ENCODE measurements at regions not wholly inside any gene's neighbourhood (a gene's known extent, or its start where the extent isn't known, plus 50 kb on each side); places are given as distances from the start of the nearest gene placed in this dataset.

DNA sequence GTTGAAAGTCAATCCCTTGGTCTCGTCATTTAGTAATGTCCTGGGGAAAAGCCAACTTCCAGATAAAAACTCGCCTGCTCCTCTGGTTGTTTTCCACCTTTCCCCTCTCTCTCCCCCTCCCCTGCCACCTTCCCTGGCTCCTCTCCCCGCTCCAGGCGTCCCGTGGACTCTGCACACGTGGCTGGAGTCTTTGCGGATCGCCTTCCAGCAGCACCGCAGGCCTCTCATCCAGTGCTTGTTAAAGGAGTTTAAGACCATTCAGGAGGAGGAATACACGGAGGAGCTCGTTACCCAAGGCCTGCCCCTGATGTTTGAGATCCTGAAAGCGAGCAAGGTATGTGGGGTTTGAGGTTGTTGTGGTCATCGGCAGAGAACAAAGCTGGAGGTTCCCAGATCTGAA lies 65.8 kb upstream of the PWP1 start:
- H3K27me3 ChIP-seq (ENCODE audit: control insufficient read depth, insufficient read depth, low read length): no peaks in the 10 kb centered on the region
- DNase-seq (ENCODE audit: low read depth in 2 of 2): no peak
- H4K20me1 ChIP-seq (ENCODE audit: control insufficient read depth, extremely low read depth, insufficient read depth, low read length): no peaks in the 10 kb centered on the region
- no peak overlapping the region for H3K4me2 ChIP-seq (ENCODE audit: extremely low read depth, insufficient read depth, low read length)
- H3K27ac ChIP-seq (ENCODE audit: insufficient read depth, low read length): no peak overlapping the region
- H3K4me1 ChIP-seq (ENCODE audit: control insufficient read depth, extremely low read depth, insufficient read depth, low read length): no peaks in the 10 kb centered on the region
- no peaks in the 10 kb centered on the region for H3K9me3 ChIP-seq (ENCODE audit: control insufficient read depth, insufficient read depth, low read depth, low read length)
- no peak overlapping the region for H3K4me3 ChIP-seq (replicated peaks in 1 of 4; ENCODE audit: control extremely low read depth in 1 of 4, insufficient read depth in 1 of 4, low read depth in 3 of 4, low read length in 4 of 4)
- H3K79me2 ChIP-seq (ENCODE audit: control insufficient read depth, insufficient read depth, low read length): no peaks in the 10 kb centered on the region
- H2AFZ ChIP-seq (ENCODE audit: low read length): no peak overlapping the region
- no peak for TF ChIP-seq EZH2 (IDR thresholded peaks at IDR 0.05; ENCODE audit: low read length, missing control alignments)
- TF ChIP-seq, protein P1, sequence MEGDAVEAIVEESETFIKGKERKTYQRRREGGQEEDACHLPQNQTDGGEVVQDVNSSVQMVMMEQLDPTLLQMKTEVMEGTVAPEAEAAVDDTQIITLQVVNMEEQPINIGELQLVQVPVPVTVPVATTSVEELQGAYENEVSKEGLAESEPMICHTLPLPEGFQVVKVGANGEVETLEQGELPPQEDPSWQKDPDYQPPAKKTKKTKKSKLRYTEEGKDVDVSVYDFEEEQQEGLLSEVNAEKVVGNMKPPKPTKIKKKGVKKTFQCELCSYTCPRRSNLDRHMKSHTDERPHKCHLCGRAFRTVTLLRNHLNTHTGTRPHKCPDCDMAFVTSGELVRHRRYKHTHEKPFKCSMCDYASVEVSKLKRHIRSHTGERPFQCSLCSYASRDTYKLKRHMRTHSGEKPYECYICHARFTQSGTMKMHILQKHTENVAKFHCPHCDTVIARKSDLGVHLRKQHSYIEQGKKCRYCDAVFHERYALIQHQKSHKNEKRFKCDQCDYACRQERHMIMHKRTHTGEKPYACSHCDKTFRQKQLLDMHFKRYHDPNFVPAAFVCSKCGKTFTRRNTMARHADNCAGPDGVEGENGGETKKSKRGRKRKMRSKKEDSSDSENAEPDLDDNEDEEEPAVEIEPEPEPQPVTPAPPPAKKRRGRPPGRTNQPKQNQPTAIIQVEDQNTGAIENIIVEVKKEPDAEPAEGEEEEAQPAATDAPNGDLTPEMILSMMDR (conservative IDR thresholded peaks at IDR 0.05 in 1 of 2, IDR thresholded peaks at IDR 0.05 in 1 of 2; ENCODE audit: low read depth in 1 of 2, low read length in 2 of 2): no peak
- no peaks in the 10 kb centered on the region for H3K36me3 ChIP-seq (ENCODE audit: control insufficient read depth, insufficient read depth, low read length)
- H3K9ac ChIP-seq (ENCODE audit: insufficient read depth, low read length): no peak overlapping the region

DNA sequence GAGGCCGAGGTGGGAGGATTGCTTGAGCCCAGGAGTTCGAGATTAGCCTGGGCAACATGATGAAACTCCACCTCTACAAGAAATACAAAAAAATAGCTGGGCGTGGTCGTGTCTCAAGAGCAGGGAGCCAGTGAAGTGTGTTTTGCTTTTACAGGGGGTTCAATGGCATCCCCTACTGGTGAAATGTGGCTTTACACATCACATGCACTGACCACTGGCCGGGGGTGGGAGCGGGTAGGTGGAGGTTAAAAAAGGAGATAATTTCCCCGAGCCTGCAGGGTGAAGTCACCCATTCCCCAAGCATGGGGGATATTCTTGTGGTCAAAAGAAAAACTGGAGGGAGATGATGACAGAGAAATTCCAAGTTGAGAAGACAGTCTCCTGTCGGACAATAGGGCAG lies 63.6 kb upstream of the PWP1 start:
- Histone ChIP-seq H4K20me1 (ENCODE audit: control insufficient read depth, extremely low read depth, insufficient read depth, low read length) (no peaks in the 10 kb centered on the region), H3K79me2 (ENCODE audit: control insufficient read depth, insufficient read depth, low read length) (no peaks in the 10 kb centered on the region), H3K4me1 (ENCODE audit: control insufficient read depth, extremely low read depth, insufficient read depth, low read length) (no peaks in the 10 kb centered on the region), H3K4me3 (replicated peaks in 1 of 4; ENCODE audit: control extremely low read depth in 1 of 4, insufficient read depth in 1 of 4, low read depth in 3 of 4, low read length in 4 of 4) (no peak overlapping the region), H3K4me2 (ENCODE audit: extremely low read depth, insufficient read depth, low read length) (no peak overlapping the region), H3K27ac (ENCODE audit: insufficient read depth, low read length) (no peak overlapping the region), H3K36me3 (ENCODE audit: control insufficient read depth, insufficient read depth, low read length) (no peaks in the 10 kb centered on the region), H3K27me3 (ENCODE audit: control insufficient read depth, insufficient read depth, low read length) (no peaks in the 10 kb centered on the region), H2AFZ (ENCODE audit: low read length) (no peak overlapping the region), H3K9ac (ENCODE audit: insufficient read depth, low read length) (no peak overlapping the region), H3K9me3 (ENCODE audit: control insufficient read depth, insufficient read depth, low read depth, low read length) (no peaks in the 10 kb centered on the region)
- DNase-seq (ENCODE audit: low read depth in 2 of 2): peak in 1 of 2 donors; percentile 37
- TF ChIP-seq EZH2 (IDR thresholded peaks at IDR 0.05; ENCODE audit: low read length, missing control alignments): no peak
- TF ChIP-seq, protein P1 (conservative IDR thresholded peaks at IDR 0.05 in 1 of 2, IDR thresholded peaks at IDR 0.05 in 1 of 2; ENCODE audit: low read depth in 1 of 2, low read length in 2 of 2): peak; percentile 35 to 40

DNA sequence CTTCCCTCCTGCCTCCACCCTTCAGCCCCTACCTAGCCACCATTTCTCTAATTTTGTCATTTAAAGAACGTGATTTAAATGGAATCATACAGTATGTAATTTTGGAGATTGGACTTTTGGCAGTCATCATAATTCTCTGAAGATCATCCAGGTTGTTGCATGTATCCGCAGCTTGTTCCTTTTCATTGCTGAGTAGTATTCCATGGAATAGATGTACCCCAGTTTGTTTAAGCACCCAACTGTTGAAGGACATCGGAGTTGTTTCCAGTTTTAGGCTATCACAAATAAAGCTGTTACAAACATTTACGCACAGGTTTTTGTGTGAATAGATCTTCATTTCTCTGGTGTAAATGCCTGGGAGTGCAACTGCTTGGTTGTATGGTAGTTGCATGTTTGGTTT lies 61.1 kb upstream of the PWP1 start:
- no peaks in the 10 kb centered on the region for H3K79me2 ChIP-seq (ENCODE audit: control insufficient read depth, insufficient read depth, low read length)
- no peaks in the 10 kb centered on the region for H3K9me3 ChIP-seq (ENCODE audit: control insufficient read depth, insufficient read depth, low read depth, low read length)
- no peaks in the 10 kb centered on the region for H3K4me1 ChIP-seq (ENCODE audit: control insufficient read depth, extremely low read depth, insufficient read depth, low read length)
- TF ChIP-seq, protein P1 (conservative IDR thresholded peaks at IDR 0.05 in 1 of 2, IDR thresholded peaks at IDR 0.05 in 1 of 2; ENCODE audit: low read depth in 1 of 2, low read length in 2 of 2): no peak
- TF ChIP-seq EZH2 (IDR thresholded peaks at IDR 0.05; ENCODE audit: low read length, missing control alignments): no peak
- no peak overlapping the region for H2AFZ ChIP-seq (ENCODE audit: low read length)
- H3K27ac ChIP-seq (ENCODE audit: insufficient read depth, low read length): no peak overlapping the region
- no peaks in the 10 kb centered on the region for H3K36me3 ChIP-seq (ENCODE audit: control insufficient read depth, insufficient read depth, low read length)
- no peak overlapping the region for H3K4me3 ChIP-seq (replicated peaks in 1 of 4; ENCODE audit: control extremely low read depth in 1 of 4, insufficient read depth in 1 of 4, low read depth in 3 of 4, low read length in 4 of 4)
- no peak overlapping the region for H3K9ac ChIP-seq (ENCODE audit: insufficient read depth, low read length)
- no peak overlapping the region for H3K4me2 ChIP-seq (ENCODE audit: extremely low read depth, insufficient read depth, low read length)
- no peaks in the 10 kb centered on the region for H4K20me1 ChIP-seq (ENCODE audit: control insufficient read depth, extremely low read depth, insufficient read depth, low read length)
- DNase-seq (ENCODE audit: low read depth in 2 of 2): no peak
- no peaks in the 10 kb centered on the region for H3K27me3 ChIP-seq (ENCODE audit: control insufficient read depth, insufficient read depth, low read length)

Measured in fibroblast of lung (primary cell).